Left renal pelvis (tissue), 4 donors: ENCODE measurements at regions not wholly inside any gene's neighbourhood (a gene's known extent, or its start where the extent isn't known, plus 50 kb on each side); places are given as distances from the start of the nearest gene placed in this dataset.
"Not testable (repeated sequence)": the region's sequence is repeated elsewhere in the genome, so short reads cannot be mapped to it uniquely, and the experiment has no call there.

Experiments
- DNase-seq, 4 donors: peaks; one replicate each; pipeline ENCODE4 v3.0.0-alpha.2; 2013; ENCODE audit warnings: low read depth in 4 of 4, low spot score in 3 of 4

DNA sequence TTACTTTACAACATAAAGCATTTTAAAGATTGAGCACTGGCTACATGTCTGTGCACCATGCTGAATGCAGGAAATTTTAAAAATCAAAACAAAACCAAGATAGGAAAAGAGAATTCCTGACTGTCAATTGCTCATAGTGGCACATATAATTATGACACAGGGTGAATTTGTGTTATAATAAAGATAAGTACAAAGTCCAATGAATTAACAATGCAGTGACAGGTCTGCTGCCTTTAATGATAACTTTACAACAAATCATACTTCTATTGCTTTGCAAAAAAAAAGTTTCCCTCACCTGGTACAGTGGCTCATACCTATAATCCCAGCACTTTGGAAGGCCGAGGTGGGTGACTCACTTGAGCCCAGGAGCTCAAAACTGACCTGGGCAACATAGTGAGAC lies 93.8 kb upstream of the OSBPL8 start:
- no peak for DNase-seq

DNA sequence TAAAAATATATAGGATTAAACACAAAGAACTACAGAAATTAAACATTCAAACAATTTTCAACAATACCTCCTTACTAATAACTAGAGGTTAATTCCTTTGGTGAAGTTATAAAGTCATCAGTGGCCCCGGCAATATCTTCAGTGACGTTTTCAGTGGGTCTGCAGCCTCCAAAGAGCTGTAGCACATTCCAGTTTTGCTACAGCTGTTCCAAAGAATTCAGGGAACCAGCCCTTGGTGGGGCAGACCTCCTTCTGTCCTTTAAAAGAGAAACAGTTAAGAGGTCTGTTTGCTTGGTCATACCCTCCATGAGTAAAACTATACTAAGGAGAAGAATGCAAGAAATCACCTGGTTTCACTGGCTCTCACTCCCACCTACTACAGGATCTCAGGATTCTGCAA lies 99.2 kb upstream of the ZDHHC17 start:
- no peak for DNase-seq

DNA sequence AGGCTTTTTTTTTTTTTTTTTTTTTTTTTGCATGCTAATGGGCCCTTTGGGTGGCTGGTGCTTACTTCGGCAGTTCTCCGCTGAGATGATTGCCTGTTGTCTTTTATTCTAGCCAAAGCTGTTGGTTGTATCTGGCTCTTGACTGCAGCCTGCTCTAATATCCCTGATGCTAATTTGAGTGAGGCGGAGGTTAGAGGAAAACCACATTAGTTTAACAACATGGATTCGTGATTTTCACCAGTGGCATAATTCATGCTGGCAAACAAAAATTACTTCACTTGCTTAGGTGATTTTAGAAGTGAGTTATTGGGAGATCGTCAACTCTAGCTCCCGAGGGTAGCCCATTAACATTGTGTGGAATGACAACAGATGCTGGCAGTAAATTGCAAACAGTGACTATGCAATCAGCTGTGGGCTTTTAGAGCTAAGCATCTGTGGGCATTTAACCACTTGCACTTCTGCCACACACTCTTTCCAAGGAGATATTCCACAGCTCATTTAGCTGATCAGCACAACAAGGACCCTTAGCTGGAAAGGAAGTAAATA lies 97.6 kb upstream of the ZDHHC17 start:
- no peak for DNase-seq

DNA sequence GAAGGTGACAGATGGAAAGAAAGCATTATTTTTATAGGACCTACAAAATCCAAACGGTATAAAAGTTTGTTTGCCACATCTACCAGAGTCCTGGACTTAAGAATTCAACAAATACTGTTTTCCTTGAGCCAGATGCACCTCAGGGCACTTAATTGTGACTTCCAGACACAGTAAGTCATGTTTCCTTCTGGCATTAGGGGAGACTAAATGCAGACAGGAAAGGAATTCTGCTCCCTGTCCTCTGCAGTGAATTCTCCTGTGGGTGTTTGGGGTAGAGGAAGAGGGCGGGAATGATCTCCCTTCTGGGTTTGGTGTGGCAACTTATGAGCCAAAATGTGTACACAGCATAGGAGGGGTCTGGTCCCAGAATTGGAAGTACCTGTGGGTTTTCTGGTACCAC lies 93.9 kb upstream of the ZDHHC17 start:
- no peak for DNase-seq

DNA sequence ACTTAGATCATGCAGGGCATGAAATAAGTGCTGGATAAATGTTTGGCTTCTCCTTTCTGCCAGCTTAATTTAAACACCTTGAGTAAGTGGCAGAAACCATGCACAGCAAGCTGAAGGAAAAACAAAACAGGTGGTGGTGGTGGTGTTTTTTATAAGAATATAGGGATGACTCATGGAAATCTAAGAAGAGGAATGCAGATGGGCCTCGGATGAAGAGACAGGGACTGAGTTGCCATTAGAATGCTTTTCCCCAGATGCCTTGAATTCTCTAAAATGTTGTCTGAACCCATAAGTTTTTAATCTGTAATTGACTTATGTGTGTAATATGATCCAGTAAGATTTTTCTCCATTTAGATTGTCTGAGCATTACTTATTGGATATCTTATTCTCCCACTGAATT lies 93.1 kb upstream of the ZDHHC17 start:
- DNase-seq: no peak

DNA sequence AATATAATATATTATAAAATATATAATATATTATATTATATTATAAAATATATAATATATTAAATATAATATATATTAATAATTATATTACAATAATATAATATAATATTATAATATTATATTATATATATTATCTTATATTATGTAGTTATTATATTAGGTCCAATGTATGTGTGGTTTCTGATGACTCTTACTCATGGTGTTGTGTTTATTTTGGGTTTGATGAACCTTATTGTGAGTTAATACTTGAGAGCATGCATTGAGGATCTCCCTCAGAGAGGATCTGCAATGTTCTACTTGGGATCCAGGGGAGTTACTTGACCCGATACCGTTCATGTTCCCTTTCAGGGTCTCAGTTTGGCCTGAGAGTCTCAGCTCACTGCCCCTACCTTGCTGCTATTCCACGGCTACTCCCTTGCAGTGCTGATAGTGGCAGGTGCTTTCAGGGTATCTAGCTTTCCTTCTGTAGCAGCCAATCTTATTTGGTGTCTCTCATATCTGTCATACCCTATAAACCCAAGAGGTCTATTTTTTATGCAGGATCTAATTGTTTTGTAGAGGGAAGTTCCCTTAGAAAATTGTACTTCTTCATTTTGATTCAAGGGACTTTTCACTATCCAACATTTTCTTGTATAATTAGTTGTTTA lies 89.1 kb upstream of the ZDHHC17 start:
- DNase-seq: no peak

DNA sequence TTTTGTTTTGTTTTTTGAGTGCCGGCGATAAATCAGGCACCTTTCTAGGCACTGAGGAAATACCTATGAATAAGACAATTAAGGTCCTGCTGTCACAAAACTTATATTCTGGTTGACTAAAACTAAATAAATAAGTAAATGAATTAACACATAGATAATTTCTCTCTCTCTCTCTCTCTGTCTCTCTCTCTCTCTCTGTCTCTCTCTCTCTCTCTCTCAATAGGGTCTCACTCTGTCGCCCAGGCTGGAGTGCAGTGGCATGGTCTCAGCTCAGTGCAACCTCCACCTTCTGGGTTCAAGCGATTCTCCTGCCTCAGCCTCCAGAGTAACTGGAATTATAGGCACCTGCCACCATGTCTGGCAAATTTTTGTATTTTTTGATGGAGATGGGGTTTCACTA lies 87.7 kb upstream of the ZDHHC17 start:
- not testable (repeated sequence) for DNase-seq

DNA sequence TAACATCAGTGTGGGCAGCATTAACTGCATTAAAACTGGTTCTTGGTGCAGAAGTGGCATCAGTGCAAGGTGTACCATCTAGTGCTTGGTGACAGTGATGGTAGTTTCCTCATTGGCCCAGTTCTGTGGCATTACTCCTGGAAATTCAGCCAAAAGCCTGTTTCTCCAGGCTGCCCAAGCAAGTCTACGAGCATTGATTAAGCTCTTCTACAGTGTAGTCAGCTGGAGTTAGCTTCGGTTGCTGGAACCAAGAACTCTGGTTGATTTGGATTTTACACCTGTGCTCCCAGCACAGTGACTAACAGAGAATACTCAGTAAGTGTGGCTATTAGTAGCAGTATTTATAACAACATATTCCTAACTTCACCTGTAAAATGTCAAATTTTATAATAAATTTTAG lies 84.9 kb upstream of the ZDHHC17 start:
- DNase-seq: no peak

DNA sequence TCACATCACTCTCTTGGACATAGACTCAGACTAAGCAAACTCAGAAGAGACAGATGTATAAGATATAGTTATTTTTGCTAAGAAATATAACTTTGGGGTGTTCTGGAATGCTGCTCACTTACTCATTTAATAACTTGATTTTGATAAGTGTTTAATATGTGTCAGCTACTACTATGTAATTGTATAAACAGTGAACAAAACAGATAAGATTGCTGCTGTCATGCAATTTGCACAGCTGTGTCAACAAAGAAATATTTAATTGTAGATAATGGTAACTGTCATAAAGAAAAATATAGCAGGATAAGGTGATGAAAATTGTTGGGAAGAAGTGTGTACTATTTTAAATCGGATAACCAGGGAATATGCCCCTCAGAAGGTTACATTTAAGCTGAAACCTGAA lies 84.1 kb upstream of the ZDHHC17 start:
- DNase-seq: no peak

DNA sequence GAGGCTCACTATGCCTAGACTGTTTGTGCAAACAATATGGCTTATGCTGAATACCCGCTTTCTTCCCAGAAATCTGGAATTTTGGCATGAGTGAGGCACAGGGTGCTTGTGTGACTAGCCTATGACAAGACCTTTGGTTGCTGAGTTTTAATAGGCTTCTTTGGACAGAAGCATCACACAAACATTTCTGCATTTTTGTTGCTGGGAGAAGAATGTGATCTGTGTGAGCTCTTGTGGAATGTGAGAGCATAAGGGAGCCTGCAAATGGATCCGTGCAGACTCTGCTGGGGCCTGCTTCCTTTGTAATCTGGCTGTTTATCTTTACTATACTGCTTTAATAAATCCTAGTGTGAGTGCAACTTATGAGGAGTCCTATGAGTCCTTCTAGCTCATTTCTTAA lies 83.0 kb upstream of the ZDHHC17 start:
- DNase-seq: no peak

DNA sequence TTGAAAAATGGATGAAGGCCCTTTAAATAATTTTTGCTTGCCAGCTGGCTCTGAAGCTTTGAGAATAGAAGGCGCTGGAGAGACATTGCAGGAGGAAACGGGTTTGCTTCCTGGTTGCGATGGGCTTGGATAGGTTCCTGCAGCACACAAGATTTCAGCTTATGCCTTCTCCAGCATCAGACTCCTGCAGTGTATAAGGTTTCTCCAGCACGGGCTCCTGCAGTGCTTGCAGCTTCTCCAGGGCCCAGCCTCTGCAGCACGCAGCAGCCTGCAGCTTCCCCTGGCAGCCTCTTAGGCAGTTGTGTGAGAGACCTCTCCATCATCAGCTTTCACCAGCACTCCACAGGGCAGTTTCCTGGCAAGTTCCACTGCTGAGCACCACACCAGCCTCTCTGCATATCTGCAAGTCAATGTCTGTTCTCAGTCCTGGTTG lies 78.7 kb upstream of the ZDHHC17 start:
- no peak for DNase-seq

DNA sequence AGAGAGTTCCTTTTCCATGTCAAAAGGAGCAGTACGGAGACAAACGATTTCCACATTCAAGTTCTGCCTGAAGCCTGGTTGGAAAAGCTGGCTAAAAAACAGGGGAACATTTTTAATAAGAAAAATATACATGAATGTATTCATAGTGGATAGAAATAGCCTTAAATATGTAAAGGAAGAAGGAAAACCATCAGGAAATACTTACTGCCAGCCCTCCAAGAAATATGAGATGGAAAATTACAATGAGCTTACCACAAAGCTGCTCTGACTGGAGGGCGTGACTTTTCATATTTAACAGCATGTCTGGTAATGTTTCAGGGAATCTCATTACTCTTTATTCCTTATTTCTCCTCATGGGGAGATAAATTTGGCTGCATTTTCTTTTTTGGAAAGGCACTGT lies 75.9 kb upstream of the ZDHHC17 start:
- DNase-seq: no peak

DNA sequence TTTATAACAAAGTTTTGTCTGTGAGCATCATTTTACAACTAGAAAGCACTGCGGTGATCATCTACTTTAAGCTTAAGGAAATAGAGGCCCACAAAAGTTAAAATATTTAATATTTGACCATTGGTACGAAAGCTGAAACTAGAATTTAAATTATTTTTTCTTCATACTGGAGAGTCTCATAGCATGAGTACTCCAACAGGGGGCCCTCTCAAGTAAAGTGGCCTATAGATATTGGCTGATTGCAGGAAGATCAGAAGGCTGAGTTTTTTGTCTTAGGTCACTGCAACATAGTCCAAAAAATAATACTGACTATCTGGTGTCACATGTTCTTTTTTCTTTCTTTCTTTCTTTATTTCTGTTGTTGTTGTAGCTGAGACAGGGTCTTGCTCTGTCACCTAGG lies 75.3 kb upstream of the ZDHHC17 start:
- no peak for DNase-seq

DNA sequence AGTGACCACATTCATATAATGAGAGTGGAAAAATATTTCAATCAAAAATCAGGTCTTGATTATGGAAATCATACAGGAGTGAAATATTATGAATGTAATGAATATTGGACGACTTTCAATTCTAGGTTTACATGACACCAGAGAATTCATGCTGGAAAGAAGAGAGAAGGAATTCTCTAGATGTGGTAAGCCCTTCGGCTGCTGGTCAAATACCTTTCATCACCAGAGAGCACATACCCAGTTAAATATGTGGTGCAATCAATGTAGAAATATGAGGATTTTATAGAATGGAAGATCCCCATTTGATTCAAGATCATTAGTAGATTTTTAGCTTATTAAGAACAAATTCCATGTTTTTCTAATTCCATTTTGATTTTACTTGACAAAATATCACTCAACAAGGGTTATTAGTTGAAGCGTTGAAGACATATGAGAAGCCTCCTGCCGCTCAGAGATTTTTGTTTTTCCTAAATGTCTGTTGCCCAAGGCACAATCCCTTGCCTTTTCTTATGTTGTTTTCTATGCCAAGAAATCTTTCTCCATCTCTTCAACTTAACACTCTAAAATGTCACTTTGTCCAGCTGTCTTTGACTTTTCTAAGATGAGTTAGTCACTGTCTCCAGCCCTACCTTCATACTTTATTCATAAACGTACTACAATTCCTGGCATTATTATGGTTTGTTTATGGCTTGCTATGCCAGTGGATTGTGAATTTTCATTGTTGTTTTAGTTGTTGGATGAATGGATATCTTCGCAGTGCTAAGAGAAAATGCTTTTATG lies 72.8 kb upstream of the ZDHHC17 start:
- no peak for DNase-seq

DNA sequence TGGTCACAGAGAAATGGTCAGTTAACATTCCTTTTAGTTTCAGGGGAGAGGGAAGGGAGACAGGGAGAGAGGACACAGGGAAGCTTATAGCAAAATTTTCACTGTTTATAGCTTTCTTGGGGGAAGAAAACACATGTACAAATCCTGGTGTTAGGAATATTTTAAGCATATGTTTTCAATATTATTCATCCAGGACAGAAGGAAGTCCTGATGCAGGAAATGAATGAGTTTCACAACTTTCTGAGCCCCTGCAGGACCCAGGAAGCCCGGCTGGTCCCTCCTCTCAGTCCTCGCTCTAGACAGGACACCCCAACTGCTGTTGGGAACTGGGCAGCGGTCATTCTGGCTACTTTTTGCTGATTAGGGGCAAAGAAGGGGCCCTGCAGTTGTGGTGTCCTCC lies 71.1 kb upstream of the ZDHHC17 start:
- no peak for DNase-seq

DNA sequence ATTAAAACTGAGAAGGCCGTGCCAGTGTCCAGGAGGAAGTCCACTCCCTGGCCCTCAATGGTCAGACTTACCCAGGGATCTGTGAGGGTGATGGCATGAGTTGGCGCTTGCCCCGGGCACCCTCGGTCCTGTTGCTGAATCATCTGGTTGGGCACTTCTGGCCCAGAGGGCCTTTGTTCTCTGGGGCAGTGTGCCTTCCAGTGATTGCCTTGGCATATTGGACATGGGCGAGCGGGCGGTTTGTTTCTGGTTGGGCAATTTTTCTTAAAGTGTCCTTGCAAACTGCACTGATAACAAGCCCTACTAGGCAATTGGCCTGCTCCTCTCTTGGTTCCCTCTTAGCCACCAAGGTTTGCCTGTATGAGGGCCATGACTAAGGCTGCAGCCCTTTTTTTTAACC lies 69.5 kb upstream of the ZDHHC17 start:
- DNase-seq: no peak

DNA sequence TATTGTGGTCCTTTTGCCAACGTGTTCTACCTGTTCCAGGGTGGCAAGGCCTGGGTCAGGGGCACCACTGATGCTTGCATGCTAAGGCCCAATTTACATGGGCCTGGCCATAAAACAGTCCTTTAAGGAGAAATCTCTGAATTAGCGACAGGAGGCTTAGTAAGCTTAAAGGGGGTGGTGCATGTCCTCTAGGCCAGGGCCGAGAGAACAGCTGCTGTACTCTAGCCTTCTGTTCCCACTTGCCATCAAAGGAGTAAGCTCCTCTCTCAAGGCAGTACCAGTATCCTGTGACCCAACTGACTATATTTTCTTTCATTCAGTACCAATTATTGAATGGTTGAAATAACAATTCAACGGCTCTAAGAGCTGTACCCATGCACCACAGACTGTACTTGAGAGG lies 67.7 kb upstream of the ZDHHC17 start:
- DNase-seq: no peak

DNA sequence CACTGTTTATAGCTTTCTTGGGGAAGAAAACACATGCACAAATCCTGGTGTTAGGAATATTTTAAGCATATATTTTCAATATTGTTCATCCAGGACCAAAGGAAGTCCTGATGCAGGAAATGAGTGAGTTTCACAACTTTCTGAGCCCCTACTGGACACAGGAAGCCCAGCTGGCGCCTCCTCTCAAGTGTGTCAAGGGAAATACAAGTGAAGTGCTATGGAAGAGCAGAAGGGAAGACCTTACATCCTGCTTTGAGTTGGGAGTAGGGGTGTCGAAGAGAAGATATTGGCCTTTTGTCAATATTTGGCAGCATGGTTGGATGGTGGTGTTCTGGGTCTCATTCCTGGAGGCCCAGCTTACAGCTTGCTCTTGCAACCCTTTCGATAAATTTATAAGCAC lies 66.1 kb upstream of the ZDHHC17 start:
- DNase-seq: no peak

DNA sequence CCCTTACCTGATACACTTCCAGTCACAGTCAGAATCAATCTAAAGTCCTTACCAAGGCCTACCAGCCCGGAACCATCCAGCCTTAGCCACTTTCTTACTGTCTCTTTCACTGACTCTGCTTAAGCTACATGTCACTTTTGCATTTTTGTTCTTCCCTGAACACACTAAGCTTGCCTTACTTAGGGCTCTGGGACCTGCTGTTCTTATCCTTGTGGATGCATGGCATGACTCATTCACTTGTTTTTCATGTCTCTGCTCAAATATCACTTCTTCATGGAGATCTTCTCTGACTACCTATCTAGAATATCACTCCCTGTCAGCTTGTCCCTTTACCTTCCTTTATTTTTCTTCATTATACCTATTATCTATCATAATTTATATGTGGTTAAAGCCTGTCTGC lies 65.6 kb upstream of the ZDHHC17 start:
- no peak for DNase-seq

DNA sequence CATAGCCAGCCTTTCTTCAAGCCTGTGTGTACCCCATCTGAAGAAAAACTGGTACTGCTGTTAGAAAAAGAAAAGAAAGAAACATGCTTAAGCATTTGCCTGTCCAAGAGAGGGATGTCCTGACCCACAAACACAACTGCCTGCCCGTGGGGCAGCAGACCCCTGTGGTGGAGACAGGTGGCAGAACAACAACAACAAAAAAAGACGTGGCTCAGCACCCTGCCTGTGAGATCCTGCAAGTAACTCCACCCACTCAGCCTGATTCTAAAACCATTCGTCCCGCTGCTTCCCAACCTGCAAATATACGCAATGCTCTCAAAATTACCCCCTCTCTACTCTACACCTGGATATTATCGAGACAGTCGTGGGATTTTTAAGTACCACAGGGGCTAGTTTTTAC lies 64.9 kb upstream of the ZDHHC17 start:
- no peak for DNase-seq

DNA sequence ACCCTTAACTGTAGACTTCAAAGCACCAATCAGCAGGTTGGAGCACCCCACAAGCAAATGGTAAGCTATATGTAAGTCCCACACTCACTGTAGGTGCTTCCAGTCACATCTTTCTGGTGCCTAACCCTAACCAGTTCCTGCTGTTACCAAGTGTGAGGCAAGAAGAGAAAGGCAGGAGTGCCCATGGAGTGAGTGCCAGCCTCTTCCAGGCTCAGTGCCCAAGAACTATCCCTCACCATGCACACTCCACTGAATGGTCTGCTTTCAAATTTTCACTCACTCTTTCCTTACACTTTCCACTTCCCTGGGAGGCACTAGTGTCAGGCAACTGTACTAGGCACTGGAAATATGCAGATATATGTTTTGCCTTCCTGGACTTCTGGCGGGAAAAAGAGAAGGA lies 62.2 kb upstream of the ZDHHC17 start:
- DNase-seq: no peak

DNA sequence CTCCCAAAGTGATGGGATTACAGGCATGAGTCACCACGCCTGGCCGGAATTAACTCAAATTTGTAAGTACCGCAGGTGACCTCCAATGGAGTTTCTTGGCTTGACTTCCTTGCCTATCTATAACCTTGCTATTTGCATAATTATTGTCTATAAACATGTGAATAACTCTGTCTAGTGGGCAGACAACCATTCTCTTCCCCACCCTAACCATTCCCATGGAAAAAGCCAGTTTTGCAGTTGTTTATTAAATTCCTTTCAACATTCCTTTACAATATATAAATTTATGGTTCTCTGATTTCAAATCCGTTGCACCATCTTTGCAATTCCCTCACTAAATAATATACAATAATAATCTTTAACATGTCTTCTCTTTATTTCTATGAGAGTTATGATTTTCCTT lies 61.0 kb upstream of the ZDHHC17 start:
- DNase-seq: no peak
